ENCODE measurements at regions not wholly inside any gene's neighbourhood (a gene's known extent, or its start where the extent isn't known, plus 50 kb on each side); places are given as distances from the start of the nearest gene placed in this dataset.
"Not testable (repeated sequence)": the region's sequence is repeated elsewhere in the genome, so short reads cannot be mapped to it uniquely, and the experiment has no call there.

- DNase-seq (ENCODE audit: low read depth in 2 of 2), result no peak
- no peak for TF ChIP-seq CTCF (IDR thresholded peaks at IDR 0.05; ENCODE audit: low read depth, low read length)
- no peak overlapping the region for H3K4me3 ChIP-seq (replicated peaks in 1 of 2; ENCODE audit: low read depth in 2 of 2, low read length in 2 of 2)
Measured at GRCh38 chr7:119232091-119232490, 1007.6 kb downstream of the ANKRD7 start.

- no peak overlapping the region for H3K4me3 ChIP-seq (replicated peaks in 1 of 2; ENCODE audit: low read depth in 2 of 2, low read length in 2 of 2)
- DNase-seq (ENCODE audit: low read depth in 2 of 2), result no peak
- TF ChIP-seq CTCF (IDR thresholded peaks at IDR 0.05; ENCODE audit: low read depth, low read length), result no peak
Measured at GRCh38 chr7:119233015-119233414, 1008.5 kb downstream of the ANKRD7 start.

GRCh38 chr7:119252962-119253361, 1020.0 kb upstream of the KCND2 start:
- DNase-seq (ENCODE audit: low read depth in 2 of 2), result no peak
- no peak for TF ChIP-seq CTCF (IDR thresholded peaks at IDR 0.05; ENCODE audit: low read depth, low read length)
- H3K4me3 ChIP-seq (replicated peaks in 1 of 2; ENCODE audit: low read depth in 2 of 2, low read length in 2 of 2), result no peak overlapping the region

- DNase-seq (ENCODE audit: low read depth in 2 of 2), result peak in 1 of 2 donors; percentile 1
- H3K4me3 ChIP-seq (replicated peaks in 1 of 2; ENCODE audit: low read depth in 2 of 2, low read length in 2 of 2), result no peak overlapping the region
- TF ChIP-seq CTCF (IDR thresholded peaks at IDR 0.05; ENCODE audit: low read depth, low read length), result no peak
Measured at GRCh38 chr7:119254742-119255141, 1018.2 kb upstream of the KCND2 start.

GRCh38 chr7:119256001-119256400, 1017.0 kb upstream of the KCND2 start:
- no peak overlapping the region for H3K4me3 ChIP-seq (replicated peaks in 1 of 2; ENCODE audit: low read depth in 2 of 2, low read length in 2 of 2)
- no peak for TF ChIP-seq CTCF (IDR thresholded peaks at IDR 0.05; ENCODE audit: low read depth, low read length)
- no peak for DNase-seq (ENCODE audit: low read depth in 2 of 2)

GRCh38 chr7:119256446-119257131, 1016.4 kb upstream of the KCND2 start:
- TF ChIP-seq CTCF (IDR thresholded peaks at IDR 0.05; ENCODE audit: low read depth, low read length), result no peak
- H3K4me3 ChIP-seq (replicated peaks in 1 of 2; ENCODE audit: low read depth in 2 of 2, low read length in 2 of 2), result no peak overlapping the region
- no peak for DNase-seq (ENCODE audit: low read depth in 2 of 2)

GRCh38 chr7:119266790-119267189, 1006.2 kb upstream of the KCND2 start:
- DNase-seq (ENCODE audit: low read depth in 2 of 2); H3K4me3 ChIP-seq (replicated peaks in 1 of 2; ENCODE audit: low read depth in 2 of 2, low read length in 2 of 2): not testable (repeated sequence)
